ENCODE measurements at regions not wholly inside any gene's neighbourhood (a gene's known extent, or its start where the extent isn't known, plus 50 kb on each side); places are given as distances from the start of the nearest gene placed in this dataset.

GRCh38 chr10:53679666-53680065 is 907.1 kb upstream of the MBL2 start:
- H3K27ac ChIP-seq (replicated peaks; ENCODE audit: low read length): no peak overlapping the region
- WGBS, 2 donors (ENCODE audit: extremely low coverage in 2 of 2, insufficient read length in 2 of 2, insufficient replicate concordance in 1 of 2): no CpG with 5 or more reads among the region's 2 CpGs
- no peak overlapping the region for H2BK12ac ChIP-seq (ENCODE audit: low read length)
- no peak overlapping the region for H2BK15ac ChIP-seq (ENCODE audit: low read length)
- H3K36me3 ChIP-seq (replicated peaks in 1 of 2; ENCODE audit: control insufficient read depth in 2 of 2, insufficient read depth in 2 of 2, low read length in 2 of 2): no peaks in the 10 kb centered on the region
- H3K14ac ChIP-seq (ENCODE audit: low read length): no peak overlapping the region
- no peaks in the 10 kb centered on the region for H3K9me3 ChIP-seq (replicated peaks in 1 of 2; ENCODE audit: control insufficient read depth in 2 of 2, insufficient read depth in 1 of 2, low read depth in 1 of 2, low read length in 2 of 2)
- H3K79me1 ChIP-seq (ENCODE audit: low read depth, low read length): no peaks in the 10 kb centered on the region
- no peak overlapping the region for H2AK5ac ChIP-seq (ENCODE audit: low read depth, low read length)
- no peak overlapping the region for H3K4ac ChIP-seq (ENCODE audit: low read length)
- no peak overlapping the region for H3K18ac ChIP-seq (ENCODE audit: low read length)
- H3K4me1 ChIP-seq (ENCODE audit: control insufficient read depth in 2 of 2, insufficient read depth in 1 of 2, low read depth in 1 of 2, low read length in 2 of 2): no peaks in the 10 kb centered on the region
- H3K23ac ChIP-seq (ENCODE audit: low read depth, low read length, poor library complexity): no peak overlapping the region
- H3K4me3 ChIP-seq (ENCODE audit: low read length in 2 of 2): no peak overlapping the region
- H4K91ac ChIP-seq (ENCODE audit: low read depth, low read length, poor library complexity): no peak overlapping the region
- no peak overlapping the region for H4K8ac ChIP-seq (ENCODE audit: low read depth, low read length)
- H2BK120ac ChIP-seq (ENCODE audit: low read depth, low read length): no peak overlapping the region
- no peak overlapping the region for H2BK5ac ChIP-seq (ENCODE audit: low read length)
- DNase-seq (ENCODE audit: low spot score): no peak
- no peak overlapping the region for H3K4me2 ChIP-seq (ENCODE audit: insufficient read depth, low read length, poor library complexity, severe bottlenecking)
- no peak overlapping the region for H3K9ac ChIP-seq (ENCODE audit: low read depth, low read length, poor library complexity)
- H3K27me3 ChIP-seq (ENCODE audit: control insufficient read depth in 3 of 3, insufficient read depth in 3 of 3, low read depth in 1 of 3, low read length in 3 of 3): no peaks in the 10 kb centered on the region
- H2AFZ ChIP-seq (ENCODE audit: low read length): no peak overlapping the region

GRCh38 chr10:53675177-53675576 is 902.6 kb upstream of the MBL2 start:
- Histone ChIP-seq H2AK5ac (ENCODE audit: low read depth, low read length) (no peak overlapping the region), H3K4me2 (ENCODE audit: insufficient read depth, low read length, poor library complexity, severe bottlenecking) (no peak overlapping the region), H3K9ac (ENCODE audit: low read depth, low read length, poor library complexity) (no peak overlapping the region), H3K36me3 (replicated peaks in 1 of 2; ENCODE audit: control insufficient read depth in 2 of 2, insufficient read depth in 2 of 2, low read length in 2 of 2) (no peaks in the 10 kb centered on the region), H4K91ac (ENCODE audit: low read depth, low read length, poor library complexity) (no peak overlapping the region), H3K4me3 (ENCODE audit: low read length in 2 of 2) (no peak overlapping the region), H2BK120ac (ENCODE audit: low read depth, low read length) (no peak overlapping the region), H2AFZ (ENCODE audit: low read length) (no peak overlapping the region), H4K8ac (ENCODE audit: low read depth, low read length) (no peak overlapping the region), H3K27ac (replicated peaks; ENCODE audit: low read length) (no peak overlapping the region), H2BK12ac (ENCODE audit: low read length) (no peak overlapping the region), H3K14ac (ENCODE audit: low read length) (no peak overlapping the region), H3K9me3 (replicated peaks in 1 of 2; ENCODE audit: control insufficient read depth in 2 of 2, insufficient read depth in 1 of 2, low read depth in 1 of 2, low read length in 2 of 2) (peaks cover 0 to 6% of the 10 kb centered on the region in 2 donors), H2BK5ac (ENCODE audit: low read length) (no peak overlapping the region), H3K4ac (ENCODE audit: low read length) (no peak overlapping the region), H3K4me1 (ENCODE audit: control insufficient read depth in 2 of 2, insufficient read depth in 1 of 2, low read depth in 1 of 2, low read length in 2 of 2) (no peaks in the 10 kb centered on the region), H3K18ac (ENCODE audit: low read length) (no peak overlapping the region), H3K27me3 (ENCODE audit: control insufficient read depth in 3 of 3, insufficient read depth in 3 of 3, low read depth in 1 of 3, low read length in 3 of 3) (no peaks in the 10 kb centered on the region), H2BK15ac (ENCODE audit: low read length) (no peak overlapping the region), H3K23ac (ENCODE audit: low read depth, low read length, poor library complexity) (no peak overlapping the region), H3K79me1 (ENCODE audit: low read depth, low read length) (no peaks in the 10 kb centered on the region)
- DNase-seq (ENCODE audit: low spot score): no peak
- no CpG with 5 or more reads among the region's 1 CpG for WGBS, 2 donors (ENCODE audit: extremely low coverage in 2 of 2, insufficient read length in 2 of 2, insufficient replicate concordance in 1 of 2)

GRCh38 chr10:53667063-53667462 is 894.5 kb upstream of the MBL2 start:
- H3K27me3 ChIP-seq (ENCODE audit: control insufficient read depth in 3 of 3, insufficient read depth in 3 of 3, low read depth in 1 of 3, low read length in 3 of 3): no peaks in the 10 kb centered on the region
- H3K14ac ChIP-seq (ENCODE audit: low read length): no peak overlapping the region
- no peak overlapping the region for H2BK15ac ChIP-seq (ENCODE audit: low read length)
- no peak overlapping the region for H3K9ac ChIP-seq (ENCODE audit: low read depth, low read length, poor library complexity)
- H3K4me3 ChIP-seq (ENCODE audit: low read length in 2 of 2): no peak overlapping the region
- H3K79me1 ChIP-seq (ENCODE audit: low read depth, low read length): no peaks in the 10 kb centered on the region
- no peak overlapping the region for H3K4me2 ChIP-seq (ENCODE audit: insufficient read depth, low read length, poor library complexity, severe bottlenecking)
- H3K36me3 ChIP-seq (replicated peaks in 1 of 2; ENCODE audit: control insufficient read depth in 2 of 2, insufficient read depth in 2 of 2, low read length in 2 of 2): no peaks in the 10 kb centered on the region
- H2BK12ac ChIP-seq (ENCODE audit: low read length): no peak overlapping the region
- H2AK5ac ChIP-seq (ENCODE audit: low read depth, low read length): no peak overlapping the region
- H4K8ac ChIP-seq (ENCODE audit: low read depth, low read length): no peak overlapping the region
- H3K4me1 ChIP-seq (ENCODE audit: control insufficient read depth in 2 of 2, insufficient read depth in 1 of 2, low read depth in 1 of 2, low read length in 2 of 2): peaks cover 2 to 4% of the 10 kb centered on the region in 2 donors
- no peak overlapping the region for H4K91ac ChIP-seq (ENCODE audit: low read depth, low read length, poor library complexity)
- DNase-seq (ENCODE audit: low spot score): no peak
- no peak overlapping the region for H2BK120ac ChIP-seq (ENCODE audit: low read depth, low read length)
- H3K9me3 ChIP-seq (replicated peaks in 1 of 2; ENCODE audit: control insufficient read depth in 2 of 2, insufficient read depth in 1 of 2, low read depth in 1 of 2, low read length in 2 of 2): peaks cover 6 to 32% of the 10 kb centered on the region in 2 donors
- no peak overlapping the region for H3K23ac ChIP-seq (ENCODE audit: low read depth, low read length, poor library complexity)
- WGBS, 2 donors (ENCODE audit: extremely low coverage in 2 of 2, insufficient read length in 2 of 2, insufficient replicate concordance in 1 of 2): no CpG with 5 or more reads among the region's 2 CpGs
- H2BK5ac ChIP-seq (ENCODE audit: low read length): no peak overlapping the region
- peak overlapping the region; percentile 28 for H3K18ac ChIP-seq (ENCODE audit: low read length)
- H3K27ac ChIP-seq (replicated peaks; ENCODE audit: low read length): no peak overlapping the region
- no peak overlapping the region for H2AFZ ChIP-seq (ENCODE audit: low read length)
- H3K4ac ChIP-seq (ENCODE audit: low read length): no peak overlapping the region

- Histone ChIP-seq H3K14ac (ENCODE audit: low read length) (no peak overlapping the region), H4K8ac (ENCODE audit: low read depth, low read length) (no peak overlapping the region), H2BK12ac (ENCODE audit: low read length) (no peak overlapping the region), H3K9ac (ENCODE audit: low read depth, low read length, poor library complexity) (no peak overlapping the region), H3K27me3 (ENCODE audit: control insufficient read depth in 3 of 3, insufficient read depth in 3 of 3, low read depth in 1 of 3, low read length in 3 of 3) (no peaks in the 10 kb centered on the region), H4K91ac (ENCODE audit: low read depth, low read length, poor library complexity) (no peak overlapping the region), H3K36me3 (replicated peaks in 1 of 2; ENCODE audit: control insufficient read depth in 2 of 2, insufficient read depth in 2 of 2, low read length in 2 of 2) (no peaks in the 10 kb centered on the region), H2AK5ac (ENCODE audit: low read depth, low read length) (no peak overlapping the region), H3K18ac (ENCODE audit: low read length) (no peak overlapping the region), H3K4ac (ENCODE audit: low read length) (no peak overlapping the region), H3K23ac (ENCODE audit: low read depth, low read length, poor library complexity) (no peak overlapping the region), H3K27ac (replicated peaks; ENCODE audit: low read length) (no peak overlapping the region), H2BK15ac (ENCODE audit: low read length) (no peak overlapping the region), H3K79me1 (ENCODE audit: low read depth, low read length) (no peaks in the 10 kb centered on the region), H2AFZ (ENCODE audit: low read length) (peak overlapping the region; percentile 80), H2BK120ac (ENCODE audit: low read depth, low read length) (no peak overlapping the region), H3K4me1 (ENCODE audit: control insufficient read depth in 2 of 2, insufficient read depth in 1 of 2, low read depth in 1 of 2, low read length in 2 of 2) (peaks cover 2 to 4% of the 10 kb centered on the region in 2 donors), H2BK5ac (ENCODE audit: low read length) (no peak overlapping the region), H3K9me3 (replicated peaks in 1 of 2; ENCODE audit: control insufficient read depth in 2 of 2, insufficient read depth in 1 of 2, low read depth in 1 of 2, low read length in 2 of 2) (peaks cover 6 to 23% of the 10 kb centered on the region in 2 donors), H3K4me2 (ENCODE audit: insufficient read depth, low read length, poor library complexity, severe bottlenecking) (no peak overlapping the region), H3K4me3 (ENCODE audit: low read length in 2 of 2) (no peak overlapping the region)
- WGBS, 2 donors (ENCODE audit: extremely low coverage in 2 of 2, insufficient read length in 2 of 2, insufficient replicate concordance in 1 of 2): no CpG with 5 or more reads among the region's 5 CpGs
- DNase-seq (ENCODE audit: low spot score): no peak
Measured at GRCh38 chr10:53664282-53665019, 891.9 kb upstream of the MBL2 start.
